RWPE2 (cell line): ENCODE measurements at regions not wholly inside any gene's neighbourhood (a gene's known extent, or its start where the extent isn't known, plus 50 kb on each side); places are given as distances from the start of the nearest gene placed in this dataset.

ENCODE experiments used
- ATAC-seq: fragments of 200-7000 bp; cut with Tn5 transposase; 3 replicates; pipeline ENCODE4 v1.9.1; 2021; ENCODE audit warnings: low read depth
- DNase-seq: peaks from one replicate; pipeline ENCODE4 v3.0.0-alpha.2; 2020; ENCODE audit warnings: low spot score
- H3K27ac ChIP-seq: fragments of 450-650 bp; 2 replicates; pipeline ENCODE4 v1.5.1; 2017; ENCODE audit warnings: mild to moderate bottlenecking; ENCODE audit not compliant: poor library complexity, severe bottlenecking
- H3K27me3 ChIP-seq: fragments of 250-450 bp; sonication (Bioruptor Pico); 2 replicates; pipeline ENCODE4 v1.5.1; 2021; ENCODE audit warnings: mild to moderate bottlenecking, moderate library complexity; ENCODE audit not compliant: insufficient read depth, poor library complexity, severe bottlenecking
- H3K36me3 ChIP-seq: fragments of 250-450 bp; sonication (Bioruptor Pico); 2 replicates; pipeline ENCODE4 v1.5.1; 2020; ENCODE audit warnings: low read depth, mild to moderate bottlenecking, moderate library complexity
- H3K4me1 ChIP-seq: fragments of 250-450 bp; sonication (Bioruptor Pico); 2 replicates; pipeline ENCODE4 v1.5.1; 2021; ENCODE audit warnings: mild to moderate bottlenecking, moderate library complexity; ENCODE audit not compliant: insufficient read depth, poor library complexity, severe bottlenecking
- H3K4me3 ChIP-seq: fragments of 250-450 bp; sonication (Bioruptor Pico); 2 replicates; pipeline ENCODE4 v1.5.1; 2021; ENCODE audit warnings: mild to moderate bottlenecking, moderate library complexity; ENCODE audit not compliant: severe bottlenecking
- H3K9me3 ChIP-seq: fragments of 250-450 bp; sonication (Bioruptor Pico); 2 replicates; pipeline ENCODE4 v1.5.1; 2021; ENCODE audit warnings: mild to moderate bottlenecking, moderate library complexity; ENCODE audit not compliant: severe bottlenecking
- TF ChIP-seq, protein P1 (sequence below): fragments of 450-650 bp; IDR thresholded peaks from one replicate; pipeline ENCODE4 v1.5.1; 2017; ENCODE audit warnings: mild to moderate bottlenecking, moderate library complexity; ENCODE audit not compliant: poor library complexity, severe bottlenecking

DNA sequence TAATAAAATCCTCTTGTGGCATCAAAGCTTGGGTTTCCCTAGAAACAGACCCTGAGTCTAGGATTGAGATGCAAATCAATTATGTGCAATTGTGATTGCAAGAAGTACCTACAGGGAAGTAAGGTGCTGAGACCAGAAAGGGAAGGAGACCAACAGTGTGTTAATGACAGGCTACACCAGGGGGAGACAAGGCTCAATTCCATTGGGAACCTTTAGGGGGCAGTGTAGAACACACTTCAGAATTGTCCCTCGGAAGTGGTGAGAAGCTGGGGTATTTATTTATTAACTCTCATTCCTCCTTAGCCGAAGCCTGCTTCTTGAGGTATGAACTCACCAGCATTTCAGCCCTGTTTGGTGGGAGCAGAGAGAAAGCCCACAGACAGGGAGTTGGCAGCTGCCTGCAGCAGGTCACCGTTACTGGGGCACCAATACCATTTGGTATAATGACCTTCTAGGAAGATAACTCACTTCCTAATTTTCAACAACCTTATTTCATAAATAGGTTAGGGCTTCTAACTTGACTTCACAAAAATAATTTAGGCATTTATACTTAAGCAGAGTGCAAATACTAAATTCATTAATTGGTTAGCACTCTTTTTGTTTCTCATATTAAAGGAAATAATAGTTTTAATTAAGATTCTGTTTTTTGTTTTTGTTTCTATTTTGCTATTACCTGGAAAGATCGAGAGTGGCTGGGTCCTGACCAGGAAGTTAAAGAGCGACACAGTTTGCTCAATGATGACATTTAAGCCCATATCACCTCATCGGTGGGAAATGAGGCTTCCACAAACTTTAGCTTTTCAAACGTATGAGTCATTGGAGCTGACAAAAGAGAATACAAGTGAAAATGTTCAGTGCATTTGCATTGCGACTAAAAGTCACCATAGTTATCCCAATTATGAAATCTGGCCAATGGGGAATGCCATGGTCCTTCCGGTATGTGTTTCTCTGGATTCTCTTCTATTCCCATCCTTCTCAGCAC, 94.8 kb downstream of the BTBD3 start:
- no peaks in the 10 kb centered on the region for H3K9me3 ChIP-seq
- no peaks in the 10 kb centered on the region for H3K27me3 ChIP-seq
- no peak overlapping the region for H3K27ac ChIP-seq
- no peaks in the 10 kb centered on the region for H3K4me1 ChIP-seq
- no peaks in the 10 kb centered on the region for H3K36me3 ChIP-seq
- ATAC-seq (peak; percentile 66), DNase-seq (no peak)
- TF ChIP-seq, protein P1, sequence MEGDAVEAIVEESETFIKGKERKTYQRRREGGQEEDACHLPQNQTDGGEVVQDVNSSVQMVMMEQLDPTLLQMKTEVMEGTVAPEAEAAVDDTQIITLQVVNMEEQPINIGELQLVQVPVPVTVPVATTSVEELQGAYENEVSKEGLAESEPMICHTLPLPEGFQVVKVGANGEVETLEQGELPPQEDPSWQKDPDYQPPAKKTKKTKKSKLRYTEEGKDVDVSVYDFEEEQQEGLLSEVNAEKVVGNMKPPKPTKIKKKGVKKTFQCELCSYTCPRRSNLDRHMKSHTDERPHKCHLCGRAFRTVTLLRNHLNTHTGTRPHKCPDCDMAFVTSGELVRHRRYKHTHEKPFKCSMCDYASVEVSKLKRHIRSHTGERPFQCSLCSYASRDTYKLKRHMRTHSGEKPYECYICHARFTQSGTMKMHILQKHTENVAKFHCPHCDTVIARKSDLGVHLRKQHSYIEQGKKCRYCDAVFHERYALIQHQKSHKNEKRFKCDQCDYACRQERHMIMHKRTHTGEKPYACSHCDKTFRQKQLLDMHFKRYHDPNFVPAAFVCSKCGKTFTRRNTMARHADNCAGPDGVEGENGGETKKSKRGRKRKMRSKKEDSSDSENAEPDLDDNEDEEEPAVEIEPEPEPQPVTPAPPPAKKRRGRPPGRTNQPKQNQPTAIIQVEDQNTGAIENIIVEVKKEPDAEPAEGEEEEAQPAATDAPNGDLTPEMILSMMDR, result peak; percentile 92
- no peak overlapping the region for H3K4me3 ChIP-seq

- no peaks in the 10 kb centered on the region for H3K9me3 ChIP-seq
- no peak overlapping the region for H3K27ac ChIP-seq
- DNase-seq (no peak), ATAC-seq (no peak)
- H3K4me3 ChIP-seq, result no peak overlapping the region
- H3K36me3 ChIP-seq, result no peaks in the 10 kb centered on the region
- TF ChIP-seq, protein P1, result no peak
- H3K27me3 ChIP-seq, result no peaks in the 10 kb centered on the region
- no peaks in the 10 kb centered on the region for H3K4me1 ChIP-seq
Observed at GRCh38 chr20:12014276-12014675, 96.6 kb downstream of the BTBD3 start.

DNA sequence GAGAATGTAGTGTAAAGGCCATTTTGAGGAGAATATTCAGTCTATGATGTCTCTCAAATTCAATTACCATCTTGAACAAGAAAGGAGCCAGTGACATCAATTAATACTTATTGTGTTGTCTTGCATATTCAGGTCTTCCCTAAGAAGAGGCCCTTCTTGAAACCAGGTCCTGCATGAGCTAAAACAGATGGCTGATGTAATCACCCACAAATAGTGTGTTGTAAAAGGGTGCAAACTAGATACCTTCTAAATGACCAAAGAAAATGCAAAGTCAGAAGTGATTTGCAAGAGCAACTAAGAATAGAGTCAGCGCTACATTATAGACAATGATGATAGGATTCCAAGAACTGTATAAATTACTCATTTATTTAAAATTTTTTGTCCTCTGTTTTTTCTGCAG, 97.0 kb downstream of the BTBD3 start:
- no peak overlapping the region for H3K4me3 ChIP-seq

DNA sequence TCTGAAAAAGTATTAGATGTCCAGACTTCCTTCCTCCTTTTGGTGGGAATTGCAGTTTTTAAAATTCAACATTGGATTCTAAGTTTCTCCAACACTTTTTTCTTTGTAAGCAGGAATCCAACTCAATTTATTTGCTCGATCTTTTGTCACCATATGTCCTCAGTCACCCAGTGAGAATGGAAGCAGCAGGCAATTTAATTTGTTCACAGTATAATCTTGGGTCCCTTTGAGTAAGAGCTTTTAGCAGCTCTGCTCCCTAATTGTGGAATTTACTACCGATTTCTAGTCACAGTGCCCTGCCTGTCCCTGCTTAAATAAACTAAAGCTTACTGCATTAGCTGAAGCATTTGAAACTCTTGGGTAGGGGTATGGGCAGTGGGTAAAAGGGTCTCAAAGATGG, 98.6 kb downstream of the BTBD3 start:
- H3K36me3 ChIP-seq, result no peaks in the 10 kb centered on the region
- no peaks in the 10 kb centered on the region for H3K4me1 ChIP-seq
- ATAC-seq (no peak), DNase-seq (no peak)
- H3K27ac ChIP-seq, result no peak overlapping the region
- H3K4me3 ChIP-seq, result no peak overlapping the region
- no peaks in the 10 kb centered on the region for H3K27me3 ChIP-seq
- TF ChIP-seq, protein P1, result no peak
- no peaks in the 10 kb centered on the region for H3K9me3 ChIP-seq

More for the DNA sequence above, 97.0 kb downstream of the BTBD3 start:
- ATAC-seq, result no peak
- TF ChIP-seq, protein P1, result no peak
- Histone ChIP-seq H3K36me3 (no peaks in the 10 kb centered on the region), H3K4me1 (no peaks in the 10 kb centered on the region), H3K9me3 (no peaks in the 10 kb centered on the region), H3K27ac (no peak overlapping the region), H3K27me3 (no peaks in the 10 kb centered on the region)
- DNase-seq, result no peak

DNA sequence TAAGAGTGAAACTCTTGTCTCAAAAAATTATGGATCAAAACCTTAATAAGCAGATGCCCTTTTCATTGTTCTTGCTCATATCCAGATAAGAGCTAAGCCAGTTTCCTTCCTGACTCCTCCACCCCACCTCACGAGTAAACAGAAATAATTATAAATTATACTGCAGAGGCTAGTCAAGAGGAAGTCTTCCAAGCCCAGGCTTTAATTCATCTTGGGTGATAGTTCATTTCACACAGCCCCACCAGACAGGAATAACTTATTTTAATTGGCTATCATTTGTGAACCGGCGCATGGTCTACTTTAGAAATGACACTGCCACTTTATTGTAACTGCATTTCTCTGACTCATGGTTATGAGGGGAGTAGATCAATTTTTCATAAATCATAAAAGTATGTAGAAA, 102.0 kb downstream of the BTBD3 start:
- ATAC-seq (no peak), DNase-seq (no peak)
- H3K27ac ChIP-seq, result no peak overlapping the region
- no peaks in the 10 kb centered on the region for H3K4me1 ChIP-seq
- no peaks in the 10 kb centered on the region for H3K36me3 ChIP-seq
- no peak overlapping the region for H3K4me3 ChIP-seq
- TF ChIP-seq, protein P1, result no peak
- no peaks in the 10 kb centered on the region for H3K27me3 ChIP-seq
- H3K9me3 ChIP-seq, result no peaks in the 10 kb centered on the region
